ENCODE measurements at regions not wholly inside any gene's neighbourhood (a gene's known extent, or its start where the extent isn't known, plus 50 kb on each side); places are given as distances from the start of the nearest gene placed in this dataset.

DNA sequence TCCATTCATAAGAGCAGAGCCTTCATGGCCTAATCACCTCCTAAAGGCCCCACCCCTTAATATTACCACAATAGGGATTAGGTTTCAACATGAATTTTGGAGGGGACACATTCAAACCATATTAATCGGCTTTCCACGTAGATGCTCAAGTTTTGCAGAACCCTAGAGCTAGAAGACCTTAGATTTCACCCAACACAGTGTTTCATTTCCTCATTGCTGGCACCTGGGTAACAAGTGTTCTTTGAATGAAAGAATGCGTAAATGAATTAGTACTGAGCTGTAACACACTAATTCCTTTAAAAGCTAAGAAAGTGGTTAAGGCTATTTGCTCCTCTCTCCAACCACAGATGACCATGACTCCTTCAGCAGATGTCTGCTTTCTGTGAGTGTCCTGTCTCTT, 252.5 kb downstream of the SMAD2 start:
- TF ChIP-seq MAFK (IDR thresholded peaks at IDR 0.05; ENCODE audit: partially characterized antibody): no peak
- TF ChIP-seq ZC3H11A (IDR thresholded peaks at IDR 0.05): no peak
- TF ChIP-seq KDM1A (IDR thresholded peaks at IDR 0.05; ENCODE audit: low read depth): no peak
- TF ChIP-seq, protein P1, sequence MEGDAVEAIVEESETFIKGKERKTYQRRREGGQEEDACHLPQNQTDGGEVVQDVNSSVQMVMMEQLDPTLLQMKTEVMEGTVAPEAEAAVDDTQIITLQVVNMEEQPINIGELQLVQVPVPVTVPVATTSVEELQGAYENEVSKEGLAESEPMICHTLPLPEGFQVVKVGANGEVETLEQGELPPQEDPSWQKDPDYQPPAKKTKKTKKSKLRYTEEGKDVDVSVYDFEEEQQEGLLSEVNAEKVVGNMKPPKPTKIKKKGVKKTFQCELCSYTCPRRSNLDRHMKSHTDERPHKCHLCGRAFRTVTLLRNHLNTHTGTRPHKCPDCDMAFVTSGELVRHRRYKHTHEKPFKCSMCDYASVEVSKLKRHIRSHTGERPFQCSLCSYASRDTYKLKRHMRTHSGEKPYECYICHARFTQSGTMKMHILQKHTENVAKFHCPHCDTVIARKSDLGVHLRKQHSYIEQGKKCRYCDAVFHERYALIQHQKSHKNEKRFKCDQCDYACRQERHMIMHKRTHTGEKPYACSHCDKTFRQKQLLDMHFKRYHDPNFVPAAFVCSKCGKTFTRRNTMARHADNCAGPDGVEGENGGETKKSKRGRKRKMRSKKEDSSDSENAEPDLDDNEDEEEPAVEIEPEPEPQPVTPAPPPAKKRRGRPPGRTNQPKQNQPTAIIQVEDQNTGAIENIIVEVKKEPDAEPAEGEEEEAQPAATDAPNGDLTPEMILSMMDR (IDR thresholded peaks at IDR 0.05): no peak
- no peak for TF ChIP-seq RFX5 (IDR thresholded peaks at IDR 0.05)
- no peak for TF ChIP-seq POLR2A (IDR thresholded peaks at IDR 0.05; ENCODE audit: low read length)
- no peak for TF ChIP-seq HOXB5 (CRISPR knock-in tag; IDR thresholded peaks at IDR 0.05)
- TF ChIP-seq, protein P2, sequence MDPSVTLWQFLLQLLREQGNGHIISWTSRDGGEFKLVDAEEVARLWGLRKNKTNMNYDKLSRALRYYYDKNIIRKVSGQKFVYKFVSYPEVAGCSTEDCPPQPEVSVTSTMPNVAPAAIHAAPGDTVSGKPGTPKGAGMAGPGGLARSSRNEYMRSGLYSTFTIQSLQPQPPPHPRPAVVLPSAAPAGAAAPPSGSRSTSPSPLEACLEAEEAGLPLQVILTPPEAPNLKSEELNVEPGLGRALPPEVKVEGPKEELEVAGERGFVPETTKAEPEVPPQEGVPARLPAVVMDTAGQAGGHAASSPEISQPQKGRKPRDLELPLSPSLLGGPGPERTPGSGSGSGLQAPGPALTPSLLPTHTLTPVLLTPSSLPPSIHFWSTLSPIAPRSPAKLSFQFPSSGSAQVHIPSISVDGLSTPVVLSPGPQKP (IDR thresholded peaks at IDR 0.05; ENCODE audit: low read depth, low read length): no peak
- no peak for TF ChIP-seq CHD4 (IDR thresholded peaks at IDR 0.05; ENCODE audit: borderline replicate concordance)
- TF ChIP-seq, protein P3, sequence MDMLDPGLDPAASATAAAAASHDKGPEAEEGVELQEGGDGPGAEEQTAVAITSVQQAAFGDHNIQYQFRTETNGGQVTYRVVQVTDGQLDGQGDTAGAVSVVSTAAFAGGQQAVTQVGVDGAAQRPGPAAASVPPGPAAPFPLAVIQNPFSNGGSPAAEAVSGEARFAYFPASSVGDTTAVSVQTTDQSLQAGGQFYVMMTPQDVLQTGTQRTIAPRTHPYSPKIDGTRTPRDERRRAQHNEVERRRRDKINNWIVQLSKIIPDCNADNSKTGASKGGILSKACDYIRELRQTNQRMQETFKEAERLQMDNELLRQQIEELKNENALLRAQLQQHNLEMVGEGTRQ (IDR thresholded peaks at IDR 0.05): no peak
- no peak for TF ChIP-seq RNF2 (IDR thresholded peaks at IDR 0.05; ENCODE audit: borderline replicate concordance, low read depth)
- TF ChIP-seq JUNB (IDR thresholded peaks at IDR 0.05): no peak

All from A549 (cell line).